Tibial artery (tissue), 4 donors: ENCODE measurements at regions not wholly inside any gene's neighbourhood (a gene's known extent, or its start where the extent isn't known, plus 50 kb on each side); places are given as distances from the start of the nearest gene placed in this dataset.

Source experiments
- DNase-seq, 2 donors: peaks; one replicate each; pipeline ENCODE4 v3.0.0-alpha.2; 2019
- H3K27ac ChIP-seq, 2 donors: fragments of 200-600 bp; sonication (generic) in 1 of 2; 1 replicate in 1 of 2; 2 replicates in 1 of 2; pipeline ENCODE4 v1.5.1; 2018 to 2019; ENCODE audit warnings: mild to moderate bottlenecking in 1 of 2
- H3K27me3 ChIP-seq, 2 donors: fragments of 200-600 bp; sonication (generic) in 1 of 2; one replicate each; pipeline versions ENCODE4 v1.5.1 to v1.6.0; 2016 to 2019
- H3K36me3 ChIP-seq, 3 donors: fragments of 200-600 bp; sonication (generic) in 2 of 3; one replicate each; pipeline ENCODE4 v1.5.1; 2016 to 2019; ENCODE audit warnings: mild to moderate bottlenecking in 2 of 3
- H3K4me1 ChIP-seq, 4 donors: fragments of 200-600 bp; sonication (generic) in 2 of 4; 1 replicate in 3 of 4; 2 replicates in 1 of 4; pipeline ENCODE4 v1.5.1; 2016 to 2019
- H3K4me3 ChIP-seq, 2 donors: fragments of 200-600 bp; sonication (generic) in 1 of 2; 1 replicate in 1 of 2; 2 replicates in 1 of 2; pipeline ENCODE4 v1.5.1; 2018 to 2019; ENCODE audit warnings: mild to moderate bottlenecking in 2 of 2
- H3K9me3 ChIP-seq, 3 donors: fragments of 200-600 bp; sonication (generic) in 1 of 3; one replicate each; pipeline ENCODE4 v1.5.1; 2016 to 2019
- intact Hi-C: fragments of 100-400 bp; cut with DNase I; formaldehyde crosslinking; loops from one replicate; pipeline ENCODE4 v1.15.0; 2023; ENCODE audit warnings: low total_unique reads
- TF ChIP-seq, protein P1 (sequence below), 2 experiments: fragments of 200-600 bp in 1 of 2; fragments of 450-650 bp in 1 of 2; IDR thresholded peaks; one replicate each; pipeline ENCODE4 v1.5.1; 2017 to 2019; ENCODE audit warnings: antibody characterized with exemption in 2 of 2, mild to moderate bottlenecking in 1 of 2, moderate library complexity in 1 of 2

DNA sequence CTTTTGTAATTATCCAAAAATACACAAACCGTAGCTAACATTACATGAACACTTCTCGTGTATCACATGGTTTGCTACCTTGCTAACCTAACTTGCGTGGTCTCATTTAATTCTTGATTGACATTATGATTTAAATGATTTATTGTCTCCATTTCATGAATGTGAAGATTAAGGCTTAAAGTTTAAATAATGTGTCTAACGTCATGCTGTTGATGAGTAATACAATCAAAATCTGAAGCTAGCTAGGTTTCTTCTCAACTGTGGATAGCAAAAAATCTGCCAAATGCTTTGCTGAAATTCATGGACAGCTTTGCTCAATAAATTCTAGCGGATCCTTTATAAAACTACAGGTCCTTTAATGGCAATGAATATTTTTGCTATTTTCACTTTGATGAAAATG is 274.1 kb upstream of the MC4R start:
- no peak overlapping the region for H3K4me3 ChIP-seq
- DNase-seq: no peak
- H3K36me3 ChIP-seq: no peaks in the 10 kb centered on the region
- no peaks in the 10 kb centered on the region for H3K9me3 ChIP-seq
- no peak overlapping the region for H3K27ac ChIP-seq
- intact Hi-C loops: no loop called here
- TF ChIP-seq, protein P1, sequence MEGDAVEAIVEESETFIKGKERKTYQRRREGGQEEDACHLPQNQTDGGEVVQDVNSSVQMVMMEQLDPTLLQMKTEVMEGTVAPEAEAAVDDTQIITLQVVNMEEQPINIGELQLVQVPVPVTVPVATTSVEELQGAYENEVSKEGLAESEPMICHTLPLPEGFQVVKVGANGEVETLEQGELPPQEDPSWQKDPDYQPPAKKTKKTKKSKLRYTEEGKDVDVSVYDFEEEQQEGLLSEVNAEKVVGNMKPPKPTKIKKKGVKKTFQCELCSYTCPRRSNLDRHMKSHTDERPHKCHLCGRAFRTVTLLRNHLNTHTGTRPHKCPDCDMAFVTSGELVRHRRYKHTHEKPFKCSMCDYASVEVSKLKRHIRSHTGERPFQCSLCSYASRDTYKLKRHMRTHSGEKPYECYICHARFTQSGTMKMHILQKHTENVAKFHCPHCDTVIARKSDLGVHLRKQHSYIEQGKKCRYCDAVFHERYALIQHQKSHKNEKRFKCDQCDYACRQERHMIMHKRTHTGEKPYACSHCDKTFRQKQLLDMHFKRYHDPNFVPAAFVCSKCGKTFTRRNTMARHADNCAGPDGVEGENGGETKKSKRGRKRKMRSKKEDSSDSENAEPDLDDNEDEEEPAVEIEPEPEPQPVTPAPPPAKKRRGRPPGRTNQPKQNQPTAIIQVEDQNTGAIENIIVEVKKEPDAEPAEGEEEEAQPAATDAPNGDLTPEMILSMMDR (IDR thresholded peaks at IDR 0.05): no peak
- no peaks in the 10 kb centered on the region for H3K4me1 ChIP-seq
- H3K27me3 ChIP-seq: no peaks in the 10 kb centered on the region

DNA sequence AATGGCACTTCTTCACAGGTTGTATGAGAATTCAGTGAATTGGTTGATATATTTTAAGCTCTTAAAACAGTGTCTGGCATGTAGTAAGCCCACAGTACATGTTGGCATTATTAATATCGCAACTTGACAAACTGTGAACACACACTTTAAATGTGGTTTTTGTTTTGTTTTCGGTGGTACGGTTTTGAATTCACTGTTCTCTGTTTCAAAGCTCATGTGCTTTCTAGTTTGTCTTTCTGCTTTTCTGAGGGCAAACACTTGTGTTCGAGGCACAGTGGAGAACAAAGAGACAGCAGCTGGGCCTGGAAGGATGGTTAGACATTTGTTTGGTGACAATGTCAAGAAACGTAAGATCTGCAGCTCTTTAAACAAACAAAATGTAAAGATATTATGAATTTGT is 276.5 kb upstream of the MC4R start:
- Histone ChIP-seq H3K27ac (no peak overlapping the region), H3K9me3 (no peaks in the 10 kb centered on the region), H3K27me3 (no peaks in the 10 kb centered on the region), H3K4me3 (no peak overlapping the region), H3K4me1 (no peaks in the 10 kb centered on the region), H3K36me3 (no peaks in the 10 kb centered on the region)
- TF ChIP-seq, protein P1 (IDR thresholded peaks at IDR 0.05): no peak
- intact Hi-C loops: no loop called here
- no peak for DNase-seq

DNA sequence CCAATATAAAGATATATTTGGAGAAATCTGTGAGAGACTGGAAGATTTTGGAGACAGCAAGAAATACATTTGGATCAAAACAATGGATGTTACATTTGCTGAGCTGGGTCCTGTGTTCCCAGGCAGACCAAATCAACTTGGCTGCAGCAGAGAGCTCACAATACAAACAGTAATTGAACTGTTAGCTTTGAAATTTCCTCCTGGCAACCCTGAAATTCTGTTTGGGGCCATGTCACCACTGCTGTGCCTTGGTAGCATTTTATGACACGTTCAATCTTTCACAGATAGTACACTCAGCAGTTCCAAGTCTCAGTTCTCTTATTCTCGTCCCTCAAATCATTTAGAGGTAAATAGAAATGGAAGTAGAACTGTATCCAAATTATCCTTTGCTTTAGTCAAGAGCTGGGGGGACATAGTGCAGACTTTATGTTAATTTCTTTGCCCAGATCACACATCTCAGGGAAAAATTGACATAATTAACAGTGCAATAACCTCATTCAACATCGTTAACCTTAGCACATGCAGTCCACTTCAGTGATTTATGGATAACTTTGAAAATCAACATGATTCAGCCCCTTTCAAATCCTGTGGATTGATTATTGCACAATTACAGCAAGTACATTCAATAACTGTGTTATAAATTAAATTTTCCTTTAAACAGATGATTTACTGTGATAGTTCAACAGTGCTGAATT is 277.4 kb upstream of the MC4R start:
- Histone ChIP-seq H3K27me3 (no peaks in the 10 kb centered on the region), H3K4me3 (no peak overlapping the region), H3K4me1 (no peaks in the 10 kb centered on the region), H3K9me3 (no peaks in the 10 kb centered on the region), H3K36me3 (no peaks in the 10 kb centered on the region), H3K27ac (no peak overlapping the region)
- TF ChIP-seq, protein P1 (IDR thresholded peaks at IDR 0.05): no peak
- DNase-seq: no peak
- intact Hi-C loops: no loop called here

DNA sequence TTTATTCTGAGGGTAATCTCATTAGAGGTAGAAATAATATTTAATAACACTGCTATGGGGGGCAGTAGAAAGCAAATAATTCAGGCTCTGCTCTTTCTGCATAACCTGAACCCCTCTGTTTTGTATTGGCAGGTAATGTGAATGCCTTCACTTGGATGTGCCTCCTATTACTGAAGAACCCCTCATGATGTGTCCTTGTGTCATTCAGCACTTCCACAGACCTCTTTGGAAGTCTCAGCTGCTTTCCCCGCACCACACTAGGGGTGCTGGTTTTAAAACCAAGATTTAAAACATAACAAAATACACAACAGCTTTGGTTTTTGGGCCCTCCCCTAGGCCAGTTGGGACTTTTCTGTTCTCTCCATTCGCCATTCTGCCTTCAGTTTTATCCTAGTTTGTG is 281.7 kb upstream of the MC4R start:
- Histone ChIP-seq H3K4me1 (no peaks in the 10 kb centered on the region), H3K27ac (no peak overlapping the region), H3K9me3 (no peaks in the 10 kb centered on the region), H3K36me3 (no peaks in the 10 kb centered on the region), H3K27me3 (no peaks in the 10 kb centered on the region), H3K4me3 (no peak overlapping the region)
- DNase-seq: no peak
- intact Hi-C loops: no loop called here
- TF ChIP-seq, protein P1 (IDR thresholded peaks at IDR 0.05): no peak

DNA sequence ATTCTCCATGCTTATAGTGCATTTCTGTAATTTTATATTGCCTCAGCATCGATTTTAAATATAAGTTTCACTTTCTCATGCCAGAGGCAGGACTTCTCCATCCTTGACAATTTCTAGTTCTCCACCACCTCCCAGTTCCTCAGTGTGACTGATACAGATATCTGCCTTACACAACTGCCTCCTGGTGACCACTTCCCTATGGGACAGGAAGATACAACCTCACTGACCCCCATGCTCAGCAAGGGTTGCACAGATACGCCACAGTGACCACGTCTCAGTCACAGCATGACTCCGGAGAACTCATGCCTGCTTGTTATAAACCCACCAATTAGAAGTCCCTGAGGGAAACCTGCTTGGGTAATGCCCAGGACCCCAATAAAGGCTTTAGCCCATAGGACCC is 284.0 kb upstream of the MC4R start:
- no peaks in the 10 kb centered on the region for H3K27me3 ChIP-seq
- TF ChIP-seq, protein P1 (IDR thresholded peaks at IDR 0.05): no peak
- DNase-seq: no peak
- no peak overlapping the region for H3K4me3 ChIP-seq
- no peaks in the 10 kb centered on the region for H3K36me3 ChIP-seq
- H3K27ac ChIP-seq: no peak overlapping the region
- intact Hi-C loops: no loop called here
- H3K4me1 ChIP-seq: no peaks in the 10 kb centered on the region
- no peaks in the 10 kb centered on the region for H3K9me3 ChIP-seq

DNA sequence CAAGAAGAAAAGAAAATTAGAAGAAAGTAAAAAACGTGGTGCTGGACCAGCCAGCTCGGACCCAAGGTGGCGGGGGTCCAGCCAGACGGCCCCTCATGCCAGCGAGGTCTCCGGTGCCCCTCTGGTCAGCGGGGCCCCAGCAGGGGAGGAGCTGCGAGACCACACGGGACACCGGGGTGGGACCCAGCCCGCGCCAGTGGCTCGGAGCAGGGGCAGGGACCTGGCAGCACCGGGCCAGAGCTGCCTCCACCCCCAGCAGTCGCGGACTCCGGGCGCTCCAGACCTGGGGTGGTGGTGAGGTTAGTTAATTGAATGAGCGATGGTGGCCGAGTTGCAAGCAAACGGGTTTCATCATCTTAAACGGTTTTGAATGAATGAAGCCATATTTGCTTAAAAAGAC is 289.9 kb upstream of the MC4R start:
- intact Hi-C loops: no loop called here
- Histone ChIP-seq H3K27ac (no peak overlapping the region), H3K9me3 (no peaks in the 10 kb centered on the region), H3K27me3 (no peaks in the 10 kb centered on the region), H3K36me3 (no peaks in the 10 kb centered on the region), H3K4me3 (no peak overlapping the region), H3K4me1 (no peaks in the 10 kb centered on the region)
- TF ChIP-seq, protein P1 (IDR thresholded peaks at IDR 0.05): no peak
- DNase-seq: no peak
